ENCODE measurements at regions not wholly inside any gene's neighbourhood (a gene's known extent, or its start where the extent isn't known, plus 50 kb on each side); places are given as distances from the start of the nearest gene placed in this dataset.

DNA sequence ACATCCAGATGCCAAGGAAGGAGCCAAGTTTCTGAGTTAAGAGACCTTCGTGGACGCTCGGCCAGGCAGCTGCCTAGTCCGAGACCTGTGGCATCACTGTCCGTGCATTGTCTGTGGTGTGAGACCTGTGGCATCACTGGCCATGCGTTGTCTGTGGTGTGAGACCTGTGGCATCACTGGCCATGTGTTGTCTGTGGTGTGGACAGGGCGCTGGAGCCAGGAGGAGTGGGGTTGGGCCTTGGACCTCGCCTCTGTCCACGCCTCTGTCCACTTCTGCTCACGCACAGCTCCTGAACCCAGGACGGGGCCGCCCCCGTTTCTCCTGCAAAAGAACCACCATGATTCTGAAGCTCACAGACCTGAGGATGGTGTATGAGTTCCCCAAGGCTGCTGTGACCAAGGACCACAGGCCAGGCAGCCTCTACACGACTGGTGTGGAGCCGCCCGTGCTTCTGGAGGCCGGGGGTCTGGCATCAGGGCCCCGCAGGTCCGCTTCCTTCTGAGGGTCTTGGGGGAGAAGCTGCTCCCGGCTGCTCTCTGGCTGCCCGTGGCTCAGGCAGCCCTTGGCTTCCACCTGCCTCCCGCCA, 1218.3 kb downstream of the BRD1 start:
- TF ChIP-seq, protein P1, sequence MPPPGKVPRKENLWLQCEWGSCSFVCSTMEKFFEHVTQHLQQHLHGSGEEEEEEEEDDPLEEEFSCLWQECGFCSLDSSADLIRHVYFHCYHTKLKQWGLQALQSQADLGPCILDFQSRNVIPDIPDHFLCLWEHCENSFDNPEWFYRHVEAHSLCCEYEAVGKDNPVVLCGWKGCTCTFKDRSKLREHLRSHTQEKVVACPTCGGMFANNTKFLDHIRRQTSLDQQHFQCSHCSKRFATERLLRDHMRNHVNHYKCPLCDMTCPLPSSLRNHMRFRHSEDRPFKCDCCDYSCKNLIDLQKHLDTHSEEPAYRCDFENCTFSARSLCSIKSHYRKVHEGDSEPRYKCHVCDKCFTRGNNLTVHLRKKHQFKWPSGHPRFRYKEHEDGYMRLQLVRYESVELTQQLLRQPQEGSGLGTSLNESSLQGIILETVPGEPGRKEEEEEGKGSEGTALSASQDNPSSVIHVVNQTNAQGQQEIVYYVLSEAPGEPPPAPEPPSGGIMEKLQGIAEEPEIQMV (CRISPR knock-in tag; IDR thresholded peaks at IDR 0.05; ENCODE audit: low read depth): no peak
- TF ChIP-seq FOSL1 (CRISPR knock-in tag; IDR thresholded peaks at IDR 0.05; ENCODE audit: borderline replicate concordance): no peak
- H3K27me3 ChIP-seq (ENCODE audit: control insufficient read depth in 1 of 2, insufficient read depth in 2 of 2, low read length in 2 of 2): peaks cover 0 to 11% of the 10 kb centered on the region in 2 experiments; a peak in 1 of 5 replicates
- no peaks in the 10 kb centered on the region for H3K36me3 ChIP-seq (replicated peaks in 1 of 2; ENCODE audit: control insufficient read depth in 1 of 2, insufficient read depth in 2 of 2, low read length in 2 of 2)
- in situ Hi-C loops (cut with HindIII; ENCODE audit: extremely low pct_ligation_motif_present, low pct_unique_long_range_greater_than_20kb): no loop called here
- H3K9me3 ChIP-seq (ENCODE audit: low read length): peaks cover 4% of the 10 kb centered on the region; the same call in 1 of the 2 replicates
- FAIRE-seq (no peak), ATAC-seq (no peak), DNase-seq (ENCODE audit: low spot score) (no peak)
- no peak overlapping the region for H3K9ac ChIP-seq (ENCODE audit: insufficient read depth, low read depth, low read length)
- no peak overlapping the region for H3K27ac ChIP-seq (ENCODE audit: extremely low read length, insufficient read depth, low read length)
- intact Hi-C loops (cut with micrococcal nuclease; ENCODE audit: unreplicated experiment): no loop called here
- CTCF ChIA-PET (ENCODE audit: low intra/inter-chr PET ratio, low total read pairs): no interaction called here
- H3K79me2 ChIP-seq (ENCODE audit: insufficient read depth, low read length): no peaks in the 10 kb centered on the region
- no peak overlapping the region for H3K4me3 ChIP-seq (replicated peaks in 1 of 3; ENCODE audit: insufficient read depth in 1 of 3, low read depth in 2 of 3, low read length in 3 of 3)
- no TSS peak for BruUV-seq (replicated peaks)
- H3K4me1 ChIP-seq (ENCODE audit: insufficient read depth, low read length): peaks cover 7% of the 10 kb centered on the region; the same call in 1 of the 2 replicates
- no peak overlapping the region for H2AFZ ChIP-seq (ENCODE audit: low read length)
- POLR2A ChIA-PET: no interaction called here
- 83% methylated on average over 2 of the region's 22 CpGs for WGBS (ENCODE audit: low lambda C conversion rate)
- H4K20me1 ChIP-seq (ENCODE audit: insufficient read depth, low read length): no peaks in the 10 kb centered on the region
- no peak overlapping the region for H3K4me2 ChIP-seq (ENCODE audit: low read depth, low read length)

DNA sequence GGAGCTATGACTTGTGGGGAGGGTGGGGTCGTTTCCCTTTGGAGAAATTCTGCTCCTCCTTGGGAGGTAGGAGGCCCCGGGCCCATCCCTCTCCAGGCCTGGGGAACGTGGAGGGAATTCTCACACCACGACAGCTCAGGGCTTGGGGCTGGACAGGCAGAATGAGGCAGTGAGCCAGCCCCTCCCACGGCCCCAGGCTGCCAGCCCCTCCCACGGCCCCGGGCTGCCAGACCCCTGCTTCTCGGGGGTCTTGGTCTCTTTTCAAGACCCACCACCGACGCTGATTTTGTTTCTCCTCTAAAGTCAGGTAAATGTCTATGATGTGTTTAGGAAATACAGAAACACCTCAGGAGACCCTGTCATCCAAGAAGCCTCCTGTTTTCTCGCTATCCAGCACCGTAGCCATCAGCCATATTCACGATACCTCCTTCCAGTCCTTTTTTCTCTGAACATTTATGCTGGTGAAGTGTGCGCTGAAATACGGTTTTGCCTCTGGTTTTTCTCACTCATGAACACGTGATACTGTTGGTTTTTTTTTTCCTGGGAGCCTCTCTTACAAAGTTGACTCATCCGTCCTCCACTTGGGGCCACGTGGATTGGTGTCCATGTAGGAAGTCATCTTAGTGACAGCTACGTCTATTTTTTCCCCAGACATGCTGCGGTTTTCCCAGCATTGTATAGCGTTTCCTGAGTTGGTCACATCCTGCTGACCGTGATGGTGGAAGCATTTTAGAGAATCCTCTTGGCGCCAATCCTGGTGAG, 1219.6 kb downstream of the BRD1 start:
- Histone ChIP-seq H3K4me3 (replicated peaks in 1 of 3; ENCODE audit: insufficient read depth in 1 of 3, low read depth in 2 of 3, low read length in 3 of 3) (no peak overlapping the region), H3K79me2 (ENCODE audit: insufficient read depth, low read length) (no peaks in the 10 kb centered on the region), H3K9me3 (ENCODE audit: low read length) (peaks cover 4% of the 10 kb centered on the region; the same call in 1 of the 2 replicates), H3K4me1 (ENCODE audit: insufficient read depth, low read length) (peaks cover 7% of the 10 kb centered on the region; the same call in 1 of the 2 replicates), H3K4me2 (ENCODE audit: low read depth, low read length) (no peak overlapping the region), H4K20me1 (ENCODE audit: insufficient read depth, low read length) (no peaks in the 10 kb centered on the region), H3K27ac (ENCODE audit: extremely low read length, insufficient read depth, low read length) (no peak overlapping the region), H3K27me3 (ENCODE audit: control insufficient read depth in 1 of 2, insufficient read depth in 2 of 2, low read length in 2 of 2) (peaks cover 0 to 10% of the 10 kb centered on the region in 2 experiments; a peak in 1 of 5 replicates), H3K36me3 (replicated peaks in 1 of 2; ENCODE audit: control insufficient read depth in 1 of 2, insufficient read depth in 2 of 2, low read length in 2 of 2) (no peaks in the 10 kb centered on the region), H2AFZ (ENCODE audit: low read length) (no peak overlapping the region), H3K9ac (ENCODE audit: insufficient read depth, low read depth, low read length) (no peak overlapping the region)
- no peak for TF ChIP-seq SATB2 (CRISPR knock-in tag; IDR thresholded peaks at IDR 0.05)
- TF ChIP-seq ZSCAN20 (CRISPR knock-in tag; IDR thresholded peaks at IDR 0.05; ENCODE audit: borderline replicate concordance): no peak
- TF ChIP-seq ZFP90 (CRISPR knock-in tag; IDR thresholded peaks at IDR 0.05; ENCODE audit: borderline replicate concordance): no peak
- TF ChIP-seq ZNF768 (CRISPR knock-in tag; IDR thresholded peaks at IDR 0.05): no peak
- TF ChIP-seq ZBTB8A (CRISPR knock-in tag; IDR thresholded peaks at IDR 0.05; ENCODE audit: borderline replicate concordance, low read depth): no peak
- TF ChIP-seq ZNF354B (CRISPR knock-in tag; IDR thresholded peaks at IDR 0.05): no peak
- no peak for TF ChIP-seq IKZF1 (IDR thresholded peaks at IDR 0.05)
- no TSS peak for BruUV-seq (replicated peaks)
- FAIRE-seq (no peak), DNase-seq (ENCODE audit: low spot score) (no peak), ATAC-seq (no peak)
- in situ Hi-C loops (cut with HindIII; ENCODE audit: extremely low pct_ligation_motif_present, low pct_unique_long_range_greater_than_20kb) (no loop called here), intact Hi-C loops (cut with micrococcal nuclease; ENCODE audit: unreplicated experiment) (no loop called here)
- CTCF ChIA-PET (ENCODE audit: low intra/inter-chr PET ratio, low total read pairs): no interaction called here
- POLR2A ChIA-PET: no interaction called here
- 67% methylated on average over 18 of the region's 23 CpGs for WGBS (ENCODE audit: low lambda C conversion rate)

All from HepG2 (cell line).